Natural killer cell (primary cell): ENCODE measurements at regions not wholly inside any gene's neighbourhood (a gene's known extent, or its start where the extent isn't known, plus 50 kb on each side); places are given as distances from the start of the nearest gene placed in this dataset.

Experiments
- ATAC-seq, 3 donors: fragments of 150-1000 bp in 2 of 3; fragments of 200-7000 bp in 1 of 3; cut with Tn5 transposase; 1 replicate in 1 of 3; 2 replicates in 2 of 3; pipeline ENCODE4 v1.10.0; 2021; ENCODE audit warnings: mild to moderate bottlenecking in 2 of 3, moderate library complexity in 2 of 3
- DNase-seq, 2 donors: peaks; one replicate each; pipeline versions ENCODE4 v3.0.0 to v3.0.0-alpha.2; 2013 to 2021; ENCODE audit warnings: mixed read lengths in 1 of 2
- H3K27ac ChIP-seq: one replicate; pipeline ENCODE4 v1.5.1; 2013; ENCODE audit warnings: mild to moderate bottlenecking, low read length
- H3K27me3 ChIP-seq: one replicate; pipeline ENCODE4 v1.6.1; 2013; ENCODE audit warnings: low read length; ENCODE audit not compliant: control insufficient read depth, insufficient read depth
- H3K36me3 ChIP-seq: one replicate; pipeline ENCODE4 v1.6.1; 2013; ENCODE audit warnings: low read length; ENCODE audit not compliant: control insufficient read depth, insufficient read depth
- H3K4me1 ChIP-seq: one replicate; pipeline ENCODE4 v1.6.1; 2013; ENCODE audit warnings: low read length; ENCODE audit not compliant: control insufficient read depth, insufficient read depth
- H3K4me3 ChIP-seq: one replicate; pipeline ENCODE4 v1.5.1; 2013; ENCODE audit warnings: low read length
- H3K9me3 ChIP-seq: one replicate; pipeline ENCODE4 v1.6.1; 2013; ENCODE audit warnings: low read length; ENCODE audit not compliant: control insufficient read depth, insufficient read depth
- H3K27ac Mint-ChIP-seq, 2 donors: one replicate each; pipeline ENCODE4 v1.8.0; 2022; ENCODE audit warnings: mild to moderate bottlenecking in 2 of 2, mixed read lengths in 2 of 2, moderate library complexity in 1 of 2
- H3K27me3 Mint-ChIP-seq, 2 donors: one replicate each; pipeline ENCODE4 v1.8.0; 2022; ENCODE audit warnings: low read depth in 2 of 2, mixed read lengths in 2 of 2
- H3K36me3 Mint-ChIP-seq: one replicate; pipeline ENCODE4 v1.8.0; 2022; ENCODE audit warnings: mixed read lengths
- H3K4me1 Mint-ChIP-seq, 2 donors: one replicate each; pipeline ENCODE4 v1.8.0; 2022; ENCODE audit warnings: mixed read lengths in 2 of 2
- H3K4me3 Mint-ChIP-seq: one replicate; pipeline ENCODE4 v1.8.0; 2022; ENCODE audit warnings: mild to moderate bottlenecking, moderate library complexity, mixed read lengths
- H3K9me3 Mint-ChIP-seq, 2 donors: one replicate each; pipeline ENCODE4 v1.8.0; 2022; ENCODE audit warnings: mixed read lengths in 2 of 2
- CTCF ChIP-seq: fragments of 200-600 bp; IDR thresholded peaks from one replicate; pipeline ENCODE4 v1.8.0; 2022; ENCODE audit warnings: antibody characterized with exemption
- WGBS: methylation state at CpG from one replicate; pipeline ENCODE4 v1.1.7; 2013; ENCODE audit warnings: missing lambda C conversion rate; ENCODE audit not compliant: insufficient coverage; 5-methylcytosine and 5-hydroxymethylcytosine counted together
- intact Hi-C: fragments of 100-400 bp; cut with micrococcal nuclease; formaldehyde crosslinking; loops from one replicate; pipeline ENCODE4 v1.14.2; 2022

- H3K27ac ChIP-seq = no peak overlapping the region
- H3K36me3 Mint-ChIP-seq = peaks cover 6% of the 10 kb centered on the region
- no peak for TF ChIP-seq CTCF
- peak in 1 of 3 donors; percentile 14 for ATAC-seq
- intact Hi-C loops = no loop called here
- peaks cover 17 to 28% of the 10 kb centered on the region in 2 donors for H3K9me3 Mint-ChIP-seq
- H3K4me3 Mint-ChIP-seq = no peak overlapping the region
- H3K4me1 ChIP-seq = no peaks in the 10 kb centered on the region
- peaks cover 14% of the 10 kb centered on the region for H3K9me3 ChIP-seq
- H3K27me3 Mint-ChIP-seq = no peaks in the 10 kb centered on the region
- no peaks in the 10 kb centered on the region for H3K36me3 ChIP-seq
- no peaks in the 10 kb centered on the region for H3K4me1 Mint-ChIP-seq
- H3K27me3 ChIP-seq = no peaks in the 10 kb centered on the region
- WGBS = 65% methylated on average over 10 of the region's 13 CpGs
- no peak overlapping the region for H3K27ac Mint-ChIP-seq
- DNase-seq = no peak
- H3K4me3 ChIP-seq = no peak overlapping the region
Observed at GRCh38 chr7:85749696-85750453, 563.0 kb upstream of the SEMA3D start.

DNA sequence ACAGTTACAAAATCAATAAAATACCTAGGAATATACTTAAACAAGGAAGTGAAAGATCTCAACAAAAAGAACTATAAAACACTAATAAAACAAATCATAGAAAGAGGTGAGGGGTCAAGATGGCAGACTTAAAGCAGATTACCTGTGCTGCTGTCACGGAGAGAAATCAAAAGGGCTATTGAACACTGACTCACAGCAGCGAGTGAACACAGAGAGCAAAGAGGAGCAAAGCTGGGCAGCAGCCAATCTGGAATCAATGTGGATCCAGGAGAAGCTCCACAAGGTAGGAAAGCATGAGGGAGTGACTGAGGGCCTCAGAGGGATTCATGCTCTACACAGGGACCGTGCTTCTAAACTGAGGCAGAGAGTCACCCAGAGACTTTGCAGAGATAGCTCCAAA lies 562.0 kb upstream of the SEMA3D start:
- H3K4me1 ChIP-seq = no peaks in the 10 kb centered on the region
- ATAC-seq (no peak), DNase-seq (no peak)
- no peaks in the 10 kb centered on the region for H3K27me3 ChIP-seq
- TF ChIP-seq CTCF = no peak
- peaks cover 14% of the 10 kb centered on the region for H3K9me3 ChIP-seq
- intact Hi-C loops = no loop called here
- no peak overlapping the region for H3K27ac Mint-ChIP-seq
- no peaks in the 10 kb centered on the region for H3K4me1 Mint-ChIP-seq
- H3K36me3 Mint-ChIP-seq = peaks cover 16% of the 10 kb centered on the region
- peaks cover 16 to 27% of the 10 kb centered on the region in 2 donors for H3K9me3 Mint-ChIP-seq
- no peak overlapping the region for H3K27ac ChIP-seq
- no peak overlapping the region for H3K4me3 ChIP-seq
- H3K27me3 Mint-ChIP-seq = no peaks in the 10 kb centered on the region
- H3K36me3 ChIP-seq = no peaks in the 10 kb centered on the region
- WGBS = 79% methylated on average over 3 of the region's 3 CpGs
- no peak overlapping the region for H3K4me3 Mint-ChIP-seq

DNA sequence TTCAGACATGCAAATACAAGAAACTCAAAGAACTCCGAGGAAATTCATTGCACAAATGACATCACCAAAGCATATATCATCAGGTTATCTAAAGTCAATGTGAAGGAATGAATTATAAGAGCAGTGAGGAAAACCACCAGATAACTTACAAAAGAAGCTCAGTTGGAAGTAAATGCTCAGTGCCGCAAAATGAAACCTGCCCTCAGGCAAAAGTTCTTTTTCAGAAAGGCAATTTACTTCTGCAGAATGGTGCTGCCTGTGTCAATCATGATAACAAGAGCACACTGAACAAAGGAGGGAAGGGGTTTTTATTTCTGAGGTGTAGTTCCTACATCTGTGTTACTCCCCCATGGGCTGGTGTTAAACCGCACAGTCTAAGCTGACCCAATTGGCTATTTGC lies 550.6 kb upstream of the SEMA3D start:
- H3K36me3 Mint-ChIP-seq = peaks cover 15% of the 10 kb centered on the region
- no peaks in the 10 kb centered on the region for H3K4me1 ChIP-seq
- 98% methylated on average over 2 of the region's 3 CpGs for WGBS
- DNase-seq (no peak), ATAC-seq (no peak)
- no peak overlapping the region for H3K27ac ChIP-seq
- no peak overlapping the region for H3K27ac Mint-ChIP-seq
- no peaks in the 10 kb centered on the region for H3K27me3 Mint-ChIP-seq
- no peaks in the 10 kb centered on the region for H3K36me3 ChIP-seq
- H3K9me3 Mint-ChIP-seq = peaks cover 11 to 25% of the 10 kb centered on the region in 2 donors
- H3K27me3 ChIP-seq = no peaks in the 10 kb centered on the region
- no peak for TF ChIP-seq CTCF
- H3K9me3 ChIP-seq = peaks cover 13% of the 10 kb centered on the region
- H3K4me3 ChIP-seq = no peak overlapping the region
- no peaks in the 10 kb centered on the region for H3K4me1 Mint-ChIP-seq
- intact Hi-C loops = no loop called here
- no peak overlapping the region for H3K4me3 Mint-ChIP-seq

- H3K36me3 ChIP-seq = no peaks in the 10 kb centered on the region
- Mint-ChIP-seq H3K27ac (no peak overlapping the region), H3K4me3 (no peak overlapping the region), H3K9me3 (peaks cover 15 to 31% of the 10 kb centered on the region in 2 donors), H3K4me1 (no peaks in the 10 kb centered on the region), H3K36me3 (peaks cover 21% of the 10 kb centered on the region), H3K27me3 (no peaks in the 10 kb centered on the region)
- H3K27me3 ChIP-seq = no peaks in the 10 kb centered on the region
- H3K4me1 ChIP-seq = no peaks in the 10 kb centered on the region
- peaks cover 13% of the 10 kb centered on the region for H3K9me3 ChIP-seq
- no peak for TF ChIP-seq CTCF
- no peak overlapping the region for H3K4me3 ChIP-seq
- ATAC-seq = no peak
- intact Hi-C loops = no loop called here
- 94% methylated on average over 9 of the region's 9 CpGs for WGBS
- DNase-seq = no peak
- H3K27ac ChIP-seq = no peak overlapping the region
Observed at GRCh38 chr7:85736085-85736484, 549.2 kb upstream of the SEMA3D start.
